Ovary (tissue), 7 donors: ENCODE measurements at regions not wholly inside any gene's neighbourhood (a gene's known extent, or its start where the extent isn't known, plus 50 kb on each side); places are given as distances from the start of the nearest gene placed in this dataset.
"Not testable (repeated sequence)": the region's sequence is repeated elsewhere in the genome, so short reads cannot be mapped to it uniquely, and the experiment has no call there.

ENCODE experiments used
- DNase-seq, 5 donors: peaks; one replicate each; pipeline ENCODE4 v3.0.0-alpha.2; 2019 to 2020
- H3K27ac ChIP-seq, 2 donors: fragments of 200-600 bp; one replicate each; pipeline versions ENCODE4 v1.5.1 to v1.8.0; 2019 to 2022
- H3K27me3 ChIP-seq: fragments of 200-600 bp; one replicate; pipeline ENCODE4 v1.8.0; 2022
- H3K36me3 ChIP-seq: fragments of 200-600 bp; sonication (generic); one replicate; pipeline ENCODE4 v1.5.1; 2019
- H3K4me1 ChIP-seq: one replicate; pipeline ENCODE4 v1.8.1; 2013; ENCODE audit warnings: mild to moderate bottlenecking, moderate library complexity; ENCODE audit not compliant: insufficient read depth
- H3K4me3 ChIP-seq: fragments of 200-600 bp; sonication (generic); one replicate; pipeline ENCODE4 v1.5.1; 2017
- H3K9me3 ChIP-seq, 2 donors: fragments of 200-600 bp in 1 of 2; sonication (generic) in 1 of 2; one replicate each; pipeline versions ENCODE4 v1.5.1 to v1.8.1; 2013 to 2019; ENCODE audit warnings: mild to moderate bottlenecking in 1 of 2, moderate library complexity in 1 of 2
- CTCF ChIP-seq, 3 donors: fragments of 450-650 bp in 2 of 3; fragments of 200-600 bp in 1 of 3; IDR thresholded peaks; one replicate each; pipeline versions ENCODE4 v1.5.1 to v1.8.0; 2016 to 2022; ENCODE audit warnings: antibody characterized with exemption in 3 of 3, mild to moderate bottlenecking in 1 of 3
- EP300 ChIP-seq: sonication (generic); formaldehyde crosslinking; IDR thresholded peaks from one replicate; pipeline ENCODE4 v1.6.1; 2017; ENCODE audit warnings: antibody characterized with exemption
- POLR2A ChIP-seq: fragments of 450-650 bp; IDR thresholded peaks from one replicate; pipeline ENCODE4 v1.6.1; 2017; ENCODE audit warnings: antibody characterized with exemption, mild to moderate bottlenecking, moderate library complexity
- WGBS, 3 donors: extraction: QIAGEN DNeasy Blood & Tissue Kit in 1 of 3; methylation state at CpG; one replicate each; pipeline versions ENCODE4 v1.1.5 to v1.1.7; 2013 to 2017; 5-methylcytosine and 5-hydroxymethylcytosine counted together
- intact Hi-C, 4 donors: fragments of 100-400 bp; cut with DNase I; formaldehyde crosslinking; loops; one replicate each; pipeline versions ENCODE4 v1.11.0 to v1.15.1; 2022 to 2023
- donor health status: DM: no; HTN: no; CAD: no; lungs with moderate emphysema.
- donor health status: DM: no; HTN: no; CAD: no.
- donor health status: Bipolar disorder and iron deficiency.
- donor health status: DM: no; HTN: no; CAD: no.
- donor health status: DM: yes; HTN: yes; CAD: no.

DNA sequence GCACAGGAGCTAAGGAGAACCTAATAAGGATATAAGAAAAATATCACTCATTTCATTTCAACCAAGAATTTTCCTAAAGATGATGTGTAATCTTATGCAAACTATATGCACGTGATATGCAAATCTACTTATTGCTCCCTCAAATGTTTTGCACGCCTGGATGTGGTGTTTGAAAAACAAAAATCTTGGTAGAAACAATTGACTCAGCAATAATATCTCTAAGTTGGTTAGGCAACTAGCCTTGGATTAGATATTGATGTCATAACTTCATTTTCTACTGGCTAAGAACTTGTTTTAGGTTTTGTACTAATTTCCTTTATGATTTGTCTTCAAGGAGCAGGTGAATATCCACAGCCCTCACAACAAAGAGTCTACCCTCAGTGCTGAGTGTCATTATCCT, 164.6 kb downstream of the TM2D1 start:
- no peak overlapping the region for H3K4me3 ChIP-seq
- H3K36me3 ChIP-seq = no peaks in the 10 kb centered on the region
- WGBS, 3 donors = 60 to 85% (median 77%) methylated on average over 2 of the region's 2 CpGs

DNA sequence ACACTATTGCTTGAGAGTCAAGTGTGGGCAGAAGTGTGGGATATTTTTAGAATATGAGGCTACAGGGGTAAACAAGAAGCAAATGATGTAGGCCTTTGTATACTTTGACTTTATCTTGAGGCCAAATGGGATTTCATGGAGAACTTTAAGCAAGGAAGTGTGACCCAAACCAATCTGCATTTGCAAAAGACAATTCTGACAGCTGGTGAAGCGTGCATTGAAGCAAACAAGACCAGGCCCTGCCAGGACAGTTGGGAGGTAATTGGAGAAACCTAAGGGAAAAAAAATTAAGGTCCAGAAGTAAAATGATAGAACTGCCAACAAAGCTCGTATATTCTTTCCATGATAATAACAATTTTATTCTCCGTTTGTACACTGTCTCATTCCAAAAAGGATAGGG, 168.3 kb downstream of the TM2D1 start:
- no peaks in the 10 kb centered on the region for H3K36me3 ChIP-seq
- DNase-seq = no peak
- no peaks in the 10 kb centered on the region for H3K4me1 ChIP-seq
- no peaks in the 10 kb centered on the region for H3K9me3 ChIP-seq
- H3K27me3 ChIP-seq = no peaks in the 10 kb centered on the region
- TF ChIP-seq POLR2A (no peak), EP300 (no peak), CTCF (IDR thresholded peaks at IDR 0.05) (no peak)
- intact Hi-C loops = no loop called here
- WGBS, 3 donors = 77 to 86% (median 85%) methylated on average over 3 of the region's 3 CpGs
- H3K4me3 ChIP-seq = no peak overlapping the region
- H3K27ac ChIP-seq = no peak overlapping the region

More for the DNA sequence above, 164.6 kb downstream of the TM2D1 start:
- Histone ChIP-seq H3K4me1 (no peaks in the 10 kb centered on the region), H3K27me3 (no peaks in the 10 kb centered on the region), H3K9me3 (no peaks in the 10 kb centered on the region), H3K27ac (no peak overlapping the region)
- TF ChIP-seq CTCF (IDR thresholded peaks at IDR 0.05) = no peak
- no peak for TF ChIP-seq EP300
- TF ChIP-seq POLR2A = no peak
- no peak for DNase-seq
- intact Hi-C loops = no loop called here

DNA sequence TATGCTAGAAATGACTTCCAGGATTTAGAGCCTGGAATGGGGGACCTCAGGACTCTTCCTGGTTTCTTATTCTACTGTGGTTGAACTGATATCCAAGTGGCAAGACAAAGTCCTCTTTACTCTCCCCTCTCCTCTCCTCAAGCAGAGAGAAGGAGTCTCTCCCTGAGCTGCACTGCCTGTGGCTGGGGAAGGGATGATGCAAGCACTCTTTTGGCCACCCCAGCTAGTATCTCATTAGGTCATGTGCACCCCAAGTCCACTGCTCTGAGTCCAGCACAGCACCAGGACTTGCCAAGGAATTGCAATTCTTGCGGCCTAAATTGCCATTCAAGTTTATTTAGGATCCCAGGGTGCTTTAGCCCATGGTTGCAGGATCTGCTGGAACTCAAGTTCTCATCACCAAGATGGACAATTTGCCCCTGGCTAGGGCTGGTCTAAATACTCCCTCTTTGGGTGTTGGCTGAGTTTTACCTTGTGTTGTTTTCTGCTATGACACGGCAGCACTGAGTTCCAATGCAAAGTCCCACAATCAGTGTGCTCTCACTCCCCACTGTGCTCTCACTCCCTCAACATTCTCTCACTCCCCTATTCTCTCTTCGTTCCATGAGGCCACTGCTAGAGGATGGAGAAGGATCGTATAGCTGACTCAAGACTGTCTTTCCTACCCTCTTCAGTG, 172.2 kb downstream of the TM2D1 start:
- intact Hi-C loops = no loop called here
- H3K36me3 ChIP-seq = no peaks in the 10 kb centered on the region
- H3K4me1 ChIP-seq = no peaks in the 10 kb centered on the region
- H3K9me3 ChIP-seq = no peaks in the 10 kb centered on the region
- no peak overlapping the region for H3K27ac ChIP-seq
- no peak for DNase-seq
- no peak overlapping the region for H3K4me3 ChIP-seq
- no peak for TF ChIP-seq EP300
- TF ChIP-seq CTCF (IDR thresholded peaks at IDR 0.05) = no peak
- TF ChIP-seq POLR2A = no peak
- no peaks in the 10 kb centered on the region for H3K27me3 ChIP-seq
- 85 to 92% (median 85%) methylated on average over 4 of the region's 4 CpGs for WGBS, 3 donors

- DNase-seq, H3K4me3 ChIP-seq, H3K36me3 ChIP-seq, H3K27me3 ChIP-seq, intact Hi-C loops, H3K9me3 ChIP-seq, H3K27ac ChIP-seq, H3K4me1 ChIP-seq: not testable (repeated sequence)
- WGBS, 3 donors = 76 to 96% (median 88%) methylated on average over 2 of the region's 2 CpGs
Observed at GRCh38 chr1:61547302-61547701, 177.6 kb downstream of the TM2D1 start.

DNA sequence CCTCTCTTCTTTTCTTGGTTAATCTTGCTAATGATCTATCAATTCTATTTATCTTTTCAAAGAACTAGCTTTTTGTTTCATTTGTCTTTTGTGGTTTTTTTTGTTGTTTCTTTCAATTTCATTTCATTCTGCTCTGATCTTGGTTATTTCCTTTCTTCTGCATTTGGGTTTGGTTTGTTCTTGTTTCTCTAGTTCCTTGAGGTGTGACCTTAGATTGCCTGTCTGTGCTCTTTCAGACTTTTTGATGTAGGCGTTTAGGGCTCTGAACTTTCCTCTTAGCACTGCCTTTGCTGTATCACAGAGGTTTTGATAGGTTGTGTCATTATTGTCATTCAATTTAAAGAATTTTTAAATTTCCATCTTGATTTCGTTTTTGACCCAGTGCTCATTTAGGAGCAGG, 180.1 kb downstream of the TM2D1 start:
- DNase-seq, H3K27me3 ChIP-seq, H3K9me3 ChIP-seq, intact Hi-C loops, H3K4me1 ChIP-seq, H3K36me3 ChIP-seq, H3K27ac ChIP-seq, H3K4me3 ChIP-seq: not testable (repeated sequence)
- WGBS, 3 donors = 74 to 90% (median 77%) methylated on average over 2 of the region's 2 CpGs

DNA sequence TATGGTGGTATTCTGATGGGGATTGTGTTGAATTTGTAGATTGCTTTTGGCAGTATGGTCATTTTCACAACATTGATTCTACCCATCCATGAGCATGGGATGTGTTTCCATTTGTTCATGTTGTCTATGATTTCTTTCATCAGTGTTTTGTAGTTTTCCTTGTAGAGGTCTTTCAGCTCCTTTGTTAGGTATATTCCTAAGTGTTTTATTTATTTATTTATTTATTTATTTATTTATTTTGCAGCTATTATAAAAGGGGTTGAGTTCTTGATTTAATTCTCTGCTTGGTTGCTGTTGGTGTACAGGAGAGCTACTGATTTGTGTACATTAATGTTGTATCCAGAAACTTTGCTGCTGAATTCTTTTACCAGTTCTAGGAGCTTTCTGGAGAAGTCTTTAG, 181.4 kb downstream of the TM2D1 start:
- H3K4me3 ChIP-seq, intact Hi-C loops, H3K9me3 ChIP-seq, H3K36me3 ChIP-seq, H3K27me3 ChIP-seq, H3K4me1 ChIP-seq, H3K27ac ChIP-seq, DNase-seq: not testable (repeated sequence)
